Activated naive CD4-positive, alpha-beta T cell treated with Interleukin-2 at 50 U/mL for 16 hours (primary cell): ENCODE measurements at regions not wholly inside any gene's neighbourhood (a gene's known extent, or its start where the extent isn't known, plus 50 kb on each side); places are given as distances from the start of the nearest gene placed in this dataset.

Experiments used
- DNase-seq: peaks from one replicate; pipeline ENCODE4 v3.0.0-alpha.2; 2020

DNA sequence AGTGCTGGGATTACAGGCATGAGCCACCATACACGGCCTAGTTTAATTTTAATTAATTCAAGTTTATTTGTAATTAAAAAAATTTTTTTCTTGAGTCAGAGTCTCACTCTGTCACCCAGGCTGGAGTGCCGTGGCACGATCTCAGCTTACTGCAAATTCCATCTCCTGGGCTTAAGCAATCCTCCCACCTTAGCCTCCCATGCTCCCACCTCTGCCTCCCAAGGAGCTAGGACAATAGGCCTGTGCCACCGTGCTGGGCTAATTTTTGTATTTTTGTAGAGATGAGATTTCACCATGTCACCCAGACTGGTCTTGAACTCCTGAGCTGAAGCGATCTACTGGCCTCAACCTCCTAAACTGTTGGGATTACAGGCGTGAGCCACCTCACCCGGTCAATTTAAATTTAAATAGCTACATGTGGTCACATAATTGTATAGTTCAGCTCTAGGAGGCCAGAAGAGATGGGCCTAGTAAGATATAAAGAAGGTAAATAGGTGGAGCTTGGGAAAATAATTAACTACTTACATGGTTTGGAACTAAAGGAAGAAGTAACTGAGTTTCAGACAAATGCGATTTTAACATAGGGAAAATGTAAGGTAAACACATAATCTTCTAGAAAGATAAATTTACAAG, 220.0 kb upstream of the CITED2 start:
- DNase-seq = no peak

DNA sequence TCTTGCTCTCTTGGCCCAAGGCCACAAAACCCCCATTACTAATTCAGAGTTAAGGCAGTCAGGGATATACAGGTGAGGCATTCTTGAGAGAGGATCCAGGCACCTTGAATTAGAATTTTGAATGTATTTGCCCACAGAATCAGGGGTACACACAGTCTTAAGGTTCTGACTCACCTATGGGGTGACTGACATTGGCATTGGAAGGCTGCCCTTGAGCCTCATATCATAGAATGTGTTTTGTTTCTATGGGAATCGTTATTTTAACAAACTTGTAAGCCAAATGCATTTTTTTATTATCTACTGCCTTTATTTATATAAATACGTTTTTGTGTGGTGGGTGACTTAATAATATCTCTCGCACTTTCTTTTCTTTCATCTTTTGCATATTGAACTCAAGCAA, 218.6 kb upstream of the CITED2 start:
- DNase-seq = no peak

DNA sequence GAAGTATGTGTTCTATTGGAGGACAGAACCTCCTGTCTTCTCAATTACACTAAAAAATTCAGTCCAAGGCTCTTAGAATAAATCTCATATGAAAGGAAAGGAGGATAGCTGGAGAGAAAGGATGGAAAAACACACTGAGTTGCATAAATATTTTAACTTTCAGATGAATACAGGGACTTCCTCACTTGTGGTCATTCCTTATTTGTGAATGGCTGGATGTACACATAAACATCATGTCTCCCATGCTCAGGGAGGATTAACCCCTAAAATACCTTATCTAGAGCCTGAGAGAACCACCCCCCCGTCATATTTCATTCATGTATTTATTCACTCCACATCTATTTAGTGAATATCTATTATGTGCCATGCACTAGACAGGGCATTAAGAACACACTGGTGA, 217.6 kb upstream of the CITED2 start:
- no peak for DNase-seq

DNA sequence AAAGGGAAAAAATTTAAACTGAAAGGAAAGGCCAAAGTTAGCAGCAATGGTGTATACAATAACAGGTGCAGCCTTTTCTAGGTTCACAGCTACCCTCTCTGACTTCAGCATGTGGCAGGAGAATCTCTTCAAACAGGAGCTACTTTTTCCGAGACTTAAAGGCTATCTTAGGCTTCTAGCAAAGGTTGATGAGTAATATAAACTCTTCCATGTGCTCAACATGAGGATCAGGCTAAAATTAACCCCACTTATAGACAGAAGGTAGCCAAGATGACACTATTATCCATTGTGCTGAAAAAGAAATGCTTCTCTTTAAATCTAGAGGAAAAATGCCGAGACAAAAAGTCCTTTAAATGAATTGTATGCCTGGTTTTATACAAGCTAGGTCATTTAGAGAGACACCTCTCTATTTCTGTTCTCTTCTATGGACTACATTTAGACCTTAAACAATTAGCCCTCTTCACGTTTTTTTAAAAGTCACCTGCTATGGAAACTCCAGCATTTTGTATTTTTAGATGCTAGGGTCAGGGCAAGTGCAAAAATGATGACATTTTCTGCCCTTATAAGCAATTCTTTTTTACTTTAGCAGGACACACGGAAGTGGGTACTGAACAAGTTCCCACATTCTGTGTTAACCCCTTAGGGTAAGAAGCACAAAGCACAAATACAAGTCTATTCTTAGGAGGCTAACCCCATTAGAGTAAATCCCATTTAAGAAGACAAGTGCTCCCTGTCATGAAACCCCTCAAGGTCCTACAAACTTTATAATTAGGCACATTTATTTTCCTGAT, 216.8 kb upstream of the CITED2 start:
- no peak for DNase-seq

DNA sequence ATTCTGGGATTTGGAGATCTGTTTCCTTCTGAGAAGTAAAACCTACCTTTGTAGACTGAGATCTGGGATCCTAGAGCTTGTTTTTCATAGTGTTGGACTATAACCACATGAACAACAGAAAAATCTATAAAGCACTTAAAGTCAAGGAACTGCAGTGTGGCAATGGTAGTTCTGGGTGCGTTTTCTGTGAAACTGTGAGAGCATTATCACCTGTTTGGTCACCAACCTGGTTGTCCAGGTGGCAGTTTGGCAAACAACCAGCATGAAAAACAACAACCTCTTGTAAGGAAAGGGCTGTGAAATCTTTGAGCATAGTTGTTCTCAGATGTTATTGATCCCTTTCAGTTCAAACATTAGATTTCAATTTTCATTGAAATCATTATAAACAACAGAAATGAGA, 215.8 kb upstream of the CITED2 start:
- no peak for DNase-seq

DNA sequence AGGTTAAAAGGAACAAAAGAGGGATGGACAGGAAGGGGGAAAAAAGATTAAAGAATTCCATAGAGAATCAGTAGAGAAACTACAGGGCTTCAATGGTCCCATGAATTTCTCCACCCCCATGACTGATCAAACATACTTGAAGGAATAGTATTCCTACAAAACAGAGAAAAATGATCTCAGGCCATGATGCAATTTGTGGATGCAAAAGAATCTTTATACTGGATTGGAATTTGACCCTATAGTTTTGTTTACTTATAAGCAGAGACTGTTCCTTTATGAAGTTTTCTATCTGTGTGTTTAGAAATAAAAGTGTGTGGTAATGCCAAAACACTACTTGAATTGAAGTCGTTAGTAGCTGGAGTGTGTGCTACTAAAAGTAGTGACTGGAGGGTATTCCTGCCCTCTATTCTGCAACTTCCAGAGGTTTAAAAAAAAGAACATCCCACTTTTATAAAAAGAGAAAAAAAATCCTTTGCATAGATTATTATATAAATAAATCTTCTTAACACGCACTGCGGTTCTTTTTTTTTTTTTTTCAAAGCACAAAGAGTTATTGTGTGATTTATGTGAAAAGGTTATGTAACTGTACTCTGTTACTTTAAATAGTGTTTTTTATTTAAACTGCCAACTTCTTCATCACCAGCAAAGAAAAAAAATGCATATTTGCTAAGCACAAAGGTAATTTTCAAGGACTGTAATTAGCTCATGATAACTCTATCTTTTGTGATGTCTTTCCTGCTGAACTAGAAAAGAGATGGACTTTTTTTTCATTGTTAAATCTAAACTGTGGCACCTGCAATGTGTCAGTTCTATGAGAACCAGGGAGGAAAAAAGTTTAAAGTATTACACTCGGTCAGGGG, 214.5 kb upstream of the CITED2 start:
- DNase-seq = no peak

DNA sequence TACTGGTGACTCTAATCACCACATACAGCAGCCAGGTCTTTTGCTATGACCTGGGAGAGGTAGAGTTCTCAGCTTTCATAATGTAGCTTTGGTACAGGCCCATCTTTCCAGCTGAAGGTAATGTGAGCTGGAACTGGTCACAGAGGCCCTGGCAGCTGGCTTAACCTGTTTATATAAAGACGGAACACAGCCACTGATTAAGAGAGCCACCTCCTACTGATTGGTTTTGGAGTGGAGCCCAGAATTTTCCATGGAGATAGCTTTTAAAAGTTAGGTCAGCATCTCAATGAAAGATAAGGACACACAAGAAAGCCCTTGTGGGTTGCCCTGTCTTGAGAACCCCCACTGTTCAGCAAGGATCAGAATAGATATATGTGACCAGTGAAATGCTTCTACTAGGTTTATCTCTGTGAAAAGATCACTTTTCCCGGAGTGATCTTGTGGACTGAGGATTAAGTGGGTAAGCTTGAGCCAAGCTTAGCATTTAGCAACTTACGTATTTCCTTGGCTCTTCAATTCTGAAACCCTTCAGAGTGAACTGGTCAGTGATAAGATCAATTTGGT, 213.7 kb upstream of the CITED2 start:
- no peak for DNase-seq

DNA sequence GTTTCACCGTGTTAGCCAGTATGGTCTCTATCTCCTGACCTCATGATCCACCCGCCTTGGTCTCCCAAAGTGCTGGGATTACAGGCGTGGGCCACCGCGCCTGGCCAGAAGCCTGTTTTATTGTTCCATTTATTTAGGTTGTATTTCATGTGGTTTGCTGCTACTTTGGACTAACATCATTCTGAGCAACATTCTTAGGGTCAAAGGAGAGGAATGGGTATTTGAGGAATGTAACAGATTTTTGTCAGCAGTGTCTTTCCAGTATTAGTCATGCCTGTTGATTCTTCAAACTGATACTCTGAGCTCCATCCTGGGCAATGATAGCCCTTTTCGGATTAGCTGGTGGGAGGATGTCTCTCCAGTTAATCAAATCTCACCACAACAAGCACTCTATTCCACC, 213.0 kb upstream of the CITED2 start:
- DNase-seq = no peak

DNA sequence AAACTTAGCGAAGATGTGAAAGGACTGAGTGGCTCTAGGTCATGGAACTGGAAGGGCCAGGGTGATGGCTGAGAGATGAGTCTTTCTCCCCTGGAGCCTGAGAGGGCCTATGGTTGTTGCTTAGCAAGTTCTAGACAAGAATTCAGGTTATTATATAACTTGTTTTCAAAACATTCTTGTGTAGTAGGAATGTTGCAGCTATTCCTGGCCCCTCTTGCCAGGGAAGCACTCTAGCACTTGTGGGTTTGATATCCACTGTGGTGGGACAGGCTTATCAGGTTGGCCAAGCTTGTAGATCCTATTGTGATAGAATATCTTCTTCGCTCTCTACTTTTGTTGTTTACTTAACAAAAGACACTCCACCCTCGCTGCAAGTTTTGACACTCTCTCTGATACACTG, 211.8 kb upstream of the CITED2 start:
- no peak for DNase-seq

DNA sequence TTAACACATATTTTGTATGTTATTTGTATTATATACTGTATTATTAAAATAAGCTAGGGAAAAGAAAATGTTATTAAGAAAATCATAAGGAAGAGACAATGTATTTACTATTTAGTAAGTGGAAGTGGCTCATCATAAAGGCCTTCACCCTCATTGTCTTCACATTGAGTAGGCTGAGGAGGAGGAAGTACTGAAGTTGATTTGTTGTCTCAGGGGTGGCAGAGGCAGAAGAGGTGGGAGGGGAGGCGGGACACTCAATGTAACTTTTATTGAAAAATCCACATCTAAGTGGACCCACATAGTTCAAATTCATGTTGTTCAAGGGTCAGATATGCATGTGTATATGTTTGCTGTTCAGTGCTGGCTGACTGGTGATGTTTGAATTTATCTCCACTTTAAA, 210.2 kb upstream of the CITED2 start:
- no peak for DNase-seq

DNA sequence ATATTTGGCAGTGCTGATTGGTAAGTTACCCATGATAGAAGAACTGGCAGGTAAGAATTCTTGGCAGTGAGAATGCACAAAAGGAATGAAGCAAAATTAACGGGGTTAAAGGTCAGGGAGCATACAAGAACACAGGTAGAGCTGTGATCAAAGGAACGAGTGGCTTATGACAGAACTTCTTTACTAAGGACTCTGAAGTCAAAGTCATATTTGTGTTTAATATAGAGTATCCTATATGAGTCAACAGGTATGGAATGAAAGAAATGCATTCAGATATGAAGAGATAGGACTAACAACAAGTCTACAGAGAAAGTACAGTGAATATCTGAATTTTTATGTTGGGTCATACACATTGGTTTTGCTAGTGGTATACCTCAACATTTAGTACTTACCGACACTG, 209.0 kb upstream of the CITED2 start:
- no peak for DNase-seq

DNA sequence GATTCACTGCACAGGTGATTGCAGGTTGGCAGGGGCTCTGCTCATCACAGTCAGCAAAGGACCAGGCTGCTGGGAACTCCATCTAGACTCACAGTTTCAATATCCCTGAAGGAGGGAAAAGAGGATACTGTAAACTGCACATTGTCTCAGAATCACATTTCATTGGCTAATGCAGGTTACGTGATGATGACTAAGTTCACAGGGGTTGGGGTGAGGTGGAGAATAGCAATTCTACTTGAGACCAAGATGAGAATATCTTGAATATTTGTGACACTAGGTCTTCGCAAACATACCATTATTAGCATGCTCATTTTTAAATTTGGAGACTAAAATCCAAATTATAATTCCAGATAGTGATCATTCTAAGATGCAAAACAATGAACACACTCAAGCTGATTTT, 208.5 kb upstream of the CITED2 start:
- no peak for DNase-seq

DNA sequence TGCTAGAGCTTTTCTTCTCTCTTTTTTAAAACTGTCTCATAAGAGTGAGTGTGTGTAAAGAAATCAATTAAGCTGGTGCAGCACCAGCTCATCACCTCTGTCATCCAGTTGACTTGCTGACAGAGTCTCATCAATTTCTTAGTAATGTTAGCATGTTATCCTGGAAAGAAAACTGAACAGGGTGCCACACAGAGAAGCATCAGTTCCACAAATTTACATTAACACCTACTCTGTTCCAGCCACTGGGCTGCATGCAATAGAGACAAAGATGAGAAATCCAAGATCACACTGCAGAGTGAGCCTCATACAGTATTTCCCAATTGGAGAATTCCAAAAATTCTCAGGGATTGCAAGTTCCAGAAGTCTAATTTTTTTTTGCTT, 207.0 kb upstream of the CITED2 start:
- DNase-seq = no peak

DNA sequence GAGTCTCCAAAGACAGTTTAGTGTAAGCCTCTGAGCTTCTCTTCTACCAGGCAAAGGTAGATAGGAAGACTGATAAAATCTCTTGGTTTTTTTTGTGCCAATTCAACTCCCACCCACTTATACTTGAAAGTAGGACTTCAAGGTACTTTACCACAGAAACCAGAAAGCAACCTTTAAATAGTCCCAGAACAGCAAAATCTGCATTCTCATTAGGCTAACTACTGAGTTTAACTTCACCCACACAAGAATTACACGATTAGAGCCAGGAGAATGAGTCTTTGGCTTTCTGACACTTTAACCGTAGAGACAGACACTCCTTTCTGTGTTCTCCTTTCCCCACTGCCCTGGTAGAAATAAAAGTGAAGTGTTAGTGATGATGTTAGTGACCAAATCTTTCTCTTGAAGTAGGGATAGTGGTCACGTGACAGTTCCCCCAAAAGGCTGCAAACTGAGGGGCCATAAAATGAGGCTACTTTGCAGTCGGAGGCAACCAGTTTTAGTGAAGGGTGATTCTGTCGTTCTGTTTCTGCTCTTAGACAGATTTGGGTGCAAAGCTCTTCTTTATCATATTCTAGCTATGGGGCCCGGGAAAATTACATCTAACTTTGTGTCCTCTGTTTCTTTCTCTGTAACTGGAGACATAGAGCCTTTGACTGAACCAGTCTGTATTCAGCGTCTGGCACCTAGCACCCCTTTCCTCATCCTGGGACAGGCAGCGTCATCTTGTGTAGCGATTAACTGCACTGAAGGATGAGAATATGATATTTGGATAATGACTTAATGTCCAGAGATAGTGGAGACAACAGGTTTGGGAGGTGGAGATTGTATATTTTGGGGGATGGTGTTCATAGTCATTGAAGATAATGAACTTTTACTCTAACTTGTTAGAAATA, 206.4 kb upstream of the CITED2 start:
- no peak for DNase-seq

DNA sequence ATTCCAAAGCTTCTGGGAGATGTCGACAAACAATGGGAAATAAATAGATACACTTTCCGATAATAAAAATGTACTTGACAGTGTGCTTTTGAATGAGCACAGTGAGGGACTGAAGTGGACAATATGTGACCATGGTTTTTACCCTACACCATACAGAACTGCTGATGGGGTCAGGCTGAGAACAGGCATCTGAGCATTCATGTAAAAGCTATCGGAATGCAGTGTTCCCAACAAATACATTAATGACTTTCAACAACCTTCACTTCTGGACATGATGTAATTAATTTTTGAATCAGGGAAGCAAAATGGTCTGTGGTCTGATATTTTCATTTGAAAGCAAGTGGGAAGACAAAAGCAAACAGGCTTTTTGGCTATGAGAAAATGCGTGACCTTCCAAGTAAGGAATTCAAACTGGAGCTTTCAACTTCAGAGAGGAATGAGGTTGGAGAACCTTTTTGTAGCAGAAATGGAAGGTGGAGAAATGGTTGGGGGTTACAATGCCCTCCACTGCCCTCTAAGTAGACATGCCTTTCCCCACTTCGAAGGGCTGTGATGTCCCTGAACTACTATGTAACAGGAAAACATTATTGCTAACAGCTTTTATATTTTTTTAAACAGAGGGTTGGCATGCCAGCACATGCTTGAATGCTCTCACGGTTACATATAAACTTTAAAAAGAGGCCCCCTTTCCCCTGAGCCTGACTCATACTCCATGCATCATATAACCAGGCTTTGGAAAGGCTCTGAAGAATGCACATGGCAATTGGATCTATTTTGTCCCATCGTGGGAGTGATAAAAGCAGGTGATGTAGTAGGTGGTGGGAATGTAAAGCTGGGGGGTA, 203.5 kb upstream of the CITED2 start:
- DNase-seq = no peak

DNA sequence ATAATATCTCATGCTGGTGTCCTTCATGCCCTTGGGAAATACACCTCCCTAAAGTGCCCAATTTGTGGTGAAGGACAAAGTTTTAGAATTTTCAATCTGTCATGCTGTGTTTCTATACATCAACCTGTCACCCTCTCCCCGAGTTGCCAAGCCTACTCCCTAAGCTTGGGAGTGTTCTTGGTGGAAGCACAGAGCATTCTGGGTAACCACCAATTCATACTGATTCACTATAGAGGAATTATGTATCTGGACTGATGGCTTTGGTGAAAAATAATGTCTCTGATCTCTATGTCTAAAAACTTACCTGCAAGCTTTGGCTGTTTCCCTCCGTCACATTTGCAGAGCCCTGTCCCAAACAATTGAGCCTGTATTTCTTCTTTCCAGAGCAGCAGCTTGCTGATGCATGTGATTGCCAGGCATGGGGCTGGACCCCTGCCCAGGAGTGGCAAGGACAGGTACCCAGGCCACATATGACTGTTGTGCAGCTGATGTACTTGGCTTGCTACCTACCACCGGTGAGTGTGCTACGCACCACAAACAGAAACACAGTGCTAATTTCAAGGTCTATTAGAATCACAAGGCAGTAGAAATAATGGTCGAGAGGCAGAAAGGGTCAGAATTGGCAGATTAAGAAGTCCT, 202.8 kb upstream of the CITED2 start:
- no peak for DNase-seq

DNA sequence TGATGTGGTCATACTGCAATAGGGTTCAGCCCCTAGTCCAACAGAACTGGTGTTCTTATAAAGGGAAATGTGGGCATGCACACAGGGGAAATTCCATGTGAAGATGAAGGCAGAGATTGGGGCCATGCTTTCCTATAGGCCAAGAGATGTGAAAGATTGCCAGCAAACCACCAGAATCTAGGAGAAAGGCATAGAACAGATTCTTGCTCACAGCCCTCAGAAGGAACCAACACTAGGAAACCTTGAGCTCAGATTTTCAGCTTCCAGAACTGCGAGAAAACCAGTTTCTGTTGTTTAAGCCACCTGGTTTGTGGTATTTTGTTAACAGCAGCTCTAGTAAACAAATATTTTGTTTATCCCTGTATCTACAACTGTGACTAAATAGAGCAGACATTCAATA, 197.6 kb upstream of the CITED2 start:
- DNase-seq = no peak

DNA sequence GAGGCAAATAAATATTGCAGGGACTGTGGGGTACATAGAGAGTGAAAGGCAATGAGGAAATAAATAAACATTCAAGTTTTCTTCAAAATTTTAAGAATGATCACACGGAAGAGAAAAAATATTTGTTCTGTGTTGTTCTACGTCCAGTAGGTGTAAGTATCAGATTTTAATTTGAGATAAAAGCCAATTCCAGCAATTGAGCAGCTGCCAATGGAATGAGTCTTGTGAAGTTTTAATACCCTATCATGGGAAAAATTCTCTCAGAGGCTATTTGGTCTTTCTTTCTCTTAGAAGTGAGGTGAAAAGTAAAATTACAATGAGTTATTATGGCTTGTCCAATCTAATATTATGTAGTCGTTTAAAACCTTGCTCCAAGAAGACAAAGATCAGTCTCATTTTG, 195.7 kb upstream of the CITED2 start:
- no peak for DNase-seq

DNA sequence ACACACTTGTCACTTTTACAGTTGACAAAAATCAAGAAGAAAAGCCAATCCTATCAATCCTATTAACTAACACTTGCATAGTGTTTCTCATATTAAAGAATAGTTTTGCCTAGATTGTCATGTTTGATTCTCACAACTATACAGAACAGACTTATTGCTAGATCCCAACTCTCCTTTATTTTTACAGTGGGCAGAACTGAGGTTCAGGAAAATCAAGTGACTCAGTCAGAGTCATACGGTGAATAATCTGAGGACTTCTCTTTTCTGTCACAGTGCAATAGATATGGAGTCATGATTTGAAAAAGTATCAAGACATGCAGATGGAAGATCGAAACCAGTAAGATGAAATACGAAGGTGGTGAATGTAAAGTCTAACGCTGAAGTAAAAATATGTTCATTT, 195.1 kb upstream of the CITED2 start:
- DNase-seq = no peak

DNA sequence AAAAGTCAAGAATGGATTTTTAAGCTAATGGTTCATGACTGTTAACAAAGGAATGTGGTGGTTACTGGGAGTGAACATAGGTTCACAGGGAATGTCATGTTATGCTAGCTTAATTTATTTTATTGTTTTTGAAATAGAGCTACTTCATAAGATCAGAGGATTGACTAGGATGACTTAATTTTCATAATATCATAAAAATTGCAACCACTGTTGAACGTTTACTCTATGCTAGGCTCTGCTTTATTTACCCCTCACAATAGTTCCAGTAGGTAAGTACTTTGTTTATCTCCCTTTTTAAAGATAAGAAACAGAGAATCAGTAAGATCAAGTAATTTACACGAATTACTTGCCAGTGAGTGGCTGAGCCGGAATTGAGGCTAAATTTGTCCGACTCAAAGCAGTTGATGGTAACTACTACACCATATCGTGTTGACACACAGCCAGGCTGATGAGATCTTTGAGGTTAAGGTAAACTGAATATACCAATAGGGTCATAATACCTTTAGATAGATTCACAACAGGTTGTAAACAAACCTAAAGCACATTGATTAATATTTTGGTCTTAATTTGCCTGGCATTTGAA, 194.6 kb upstream of the CITED2 start:
- no peak for DNase-seq
